ENCODE measurements at regions not wholly inside any gene's neighbourhood (a gene's known extent, or its start where the extent isn't known, plus 50 kb on each side); places are given as distances from the start of the nearest gene placed in this dataset.

DNA sequence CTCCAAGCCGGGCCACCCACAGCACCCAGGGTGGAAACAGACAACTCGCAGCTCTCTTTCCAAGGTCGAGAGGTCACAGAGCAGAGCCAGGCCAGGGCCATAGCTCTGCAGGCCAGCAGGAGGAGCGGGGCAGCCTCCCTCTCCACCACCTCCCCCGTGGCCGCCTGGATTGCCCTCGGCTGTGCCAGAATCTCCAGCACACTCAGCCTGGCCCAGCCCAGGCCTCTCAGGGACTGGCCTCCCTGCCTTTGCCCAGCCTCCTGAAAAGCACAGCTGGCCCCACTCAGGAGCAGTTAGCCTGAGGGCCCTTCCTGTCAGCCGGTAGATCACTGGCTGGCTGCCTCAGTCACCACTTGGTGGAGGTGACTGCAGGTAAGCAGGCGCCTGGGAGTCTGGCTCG lies 85.8 kb upstream of the SEC14L1 start:
- Mint-ChIP-seq H3K4me3 (no peak overlapping the region), H3K27me3 (ENCODE audit: low read depth in 3 of 3) (peaks cover 5 to 19% (median 15%) of the 10 kb centered on the region in 3 donors), H3K27ac (no peak overlapping the region), H3K36me3 (no peaks in the 10 kb centered on the region), H3K4me1 (no peaks in the 10 kb centered on the region), H3K9me3 (peaks cover 0 to 2% (median 0%) of the 10 kb centered on the region in 7 donors)
- no peaks in the 10 kb centered on the region for H3K27me3 ChIP-seq (ENCODE audit: control insufficient read depth in 2 of 2, insufficient read depth in 2 of 2, low read length in 2 of 2)
- H3K4me1 ChIP-seq (ENCODE audit: control insufficient read depth in 1 of 2, insufficient read depth in 2 of 2, low read length in 2 of 2): no peaks in the 10 kb centered on the region
- H3K9me3 ChIP-seq (replicated peaks in 1 of 2; ENCODE audit: control insufficient read depth in 1 of 2, insufficient read depth in 1 of 2, low read length in 2 of 2): no peaks in the 10 kb centered on the region
- intact Hi-C loops (cut with micrococcal nuclease): loop anchor here in 1 of 2 donors (10.0 kb wide), 1 partner anchor 180 kb away; no protein-coding TSS in a partner anchor
- no peak for DNase-seq
- no peak overlapping the region for H3K9ac ChIP-seq (ENCODE audit: insufficient read depth, low read length, poor library complexity, severe bottlenecking)
- TF ChIP-seq, protein P1, sequence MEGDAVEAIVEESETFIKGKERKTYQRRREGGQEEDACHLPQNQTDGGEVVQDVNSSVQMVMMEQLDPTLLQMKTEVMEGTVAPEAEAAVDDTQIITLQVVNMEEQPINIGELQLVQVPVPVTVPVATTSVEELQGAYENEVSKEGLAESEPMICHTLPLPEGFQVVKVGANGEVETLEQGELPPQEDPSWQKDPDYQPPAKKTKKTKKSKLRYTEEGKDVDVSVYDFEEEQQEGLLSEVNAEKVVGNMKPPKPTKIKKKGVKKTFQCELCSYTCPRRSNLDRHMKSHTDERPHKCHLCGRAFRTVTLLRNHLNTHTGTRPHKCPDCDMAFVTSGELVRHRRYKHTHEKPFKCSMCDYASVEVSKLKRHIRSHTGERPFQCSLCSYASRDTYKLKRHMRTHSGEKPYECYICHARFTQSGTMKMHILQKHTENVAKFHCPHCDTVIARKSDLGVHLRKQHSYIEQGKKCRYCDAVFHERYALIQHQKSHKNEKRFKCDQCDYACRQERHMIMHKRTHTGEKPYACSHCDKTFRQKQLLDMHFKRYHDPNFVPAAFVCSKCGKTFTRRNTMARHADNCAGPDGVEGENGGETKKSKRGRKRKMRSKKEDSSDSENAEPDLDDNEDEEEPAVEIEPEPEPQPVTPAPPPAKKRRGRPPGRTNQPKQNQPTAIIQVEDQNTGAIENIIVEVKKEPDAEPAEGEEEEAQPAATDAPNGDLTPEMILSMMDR (IDR thresholded peaks at IDR 0.05): no peak
- no peak overlapping the region for H2AFZ ChIP-seq (ENCODE audit: insufficient read depth, low read depth, low read length, poor library complexity, severe bottlenecking)
- no peaks in the 10 kb centered on the region for H4K20me1 ChIP-seq (ENCODE audit: insufficient read depth, low read length)
- H3K79me2 ChIP-seq (ENCODE audit: insufficient read depth, low read length): no peaks in the 10 kb centered on the region
- no peaks in the 10 kb centered on the region for H3K36me3 ChIP-seq (replicated peaks in 1 of 2; ENCODE audit: control insufficient read depth in 1 of 2, insufficient read depth in 2 of 2, low read length in 2 of 2)
- no peak overlapping the region for H3K27ac ChIP-seq (ENCODE audit: low read depth in 1 of 2, low read length in 2 of 2)
- 77% methylated on average over 8 of the region's 10 CpGs for WGBS (ENCODE audit: insufficient coverage)
- no peak overlapping the region for H3K4me2 ChIP-seq (replicated peaks; ENCODE audit: extremely low read depth, low read length, poor library complexity, severe bottlenecking)
- no peak overlapping the region for H3K4me3 ChIP-seq (replicated peaks in 1 of 3; ENCODE audit: low read depth in 2 of 3, low read length in 3 of 3)

DNA sequence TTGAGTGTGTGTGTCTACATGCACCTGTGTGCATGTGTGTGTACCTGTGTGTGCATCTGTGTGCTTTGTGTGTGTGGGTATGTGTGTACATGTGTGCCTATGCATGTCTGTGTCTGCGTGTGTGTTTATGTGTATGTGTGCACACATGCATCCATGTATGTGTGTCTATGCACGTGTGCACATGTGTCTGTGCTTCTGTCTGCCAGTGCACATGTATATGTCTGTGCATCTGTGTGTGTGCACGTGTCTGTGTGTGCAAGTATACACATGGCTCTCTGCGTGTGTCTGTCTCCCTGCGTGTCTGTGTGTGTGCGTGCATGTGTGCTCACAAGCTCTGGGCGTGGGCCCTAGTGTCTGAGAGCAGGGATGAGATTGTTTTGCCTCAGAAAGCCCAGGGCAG lies 85.3 kb upstream of the SEC14L1 start:
- no peaks in the 10 kb centered on the region for H3K4me1 ChIP-seq (ENCODE audit: control insufficient read depth in 1 of 2, insufficient read depth in 2 of 2, low read length in 2 of 2)
- no peaks in the 10 kb centered on the region for H4K20me1 ChIP-seq (ENCODE audit: insufficient read depth, low read length)
- H3K27ac ChIP-seq (ENCODE audit: low read depth in 1 of 2, low read length in 2 of 2): no peak overlapping the region
- H3K36me3 ChIP-seq (replicated peaks in 1 of 2; ENCODE audit: control insufficient read depth in 1 of 2, insufficient read depth in 2 of 2, low read length in 2 of 2): no peaks in the 10 kb centered on the region
- H3K4me3 ChIP-seq (replicated peaks in 1 of 3; ENCODE audit: low read depth in 2 of 3, low read length in 3 of 3): no peak overlapping the region
- no peak overlapping the region for H3K27ac Mint-ChIP-seq
- WGBS (ENCODE audit: insufficient coverage): 92% methylated on average over 6 of the region's 7 CpGs
- peaks cover 5 to 19% (median 15%) of the 10 kb centered on the region in 3 donors for H3K27me3 Mint-ChIP-seq (ENCODE audit: low read depth in 3 of 3)
- intact Hi-C loops (cut with micrococcal nuclease): loop anchor here in 1 of 2 donors (10.0 kb wide), 1 partner anchor 181 kb away; no protein-coding TSS in a partner anchor
- DNase-seq: no peak
- no peaks in the 10 kb centered on the region for H3K27me3 ChIP-seq (ENCODE audit: control insufficient read depth in 2 of 2, insufficient read depth in 2 of 2, low read length in 2 of 2)
- no peak overlapping the region for H3K9ac ChIP-seq (ENCODE audit: insufficient read depth, low read length, poor library complexity, severe bottlenecking)
- no peaks in the 10 kb centered on the region for H3K9me3 ChIP-seq (replicated peaks in 1 of 2; ENCODE audit: control insufficient read depth in 1 of 2, insufficient read depth in 1 of 2, low read length in 2 of 2)
- H3K9me3 Mint-ChIP-seq: peaks cover 0 to 2% (median 0%) of the 10 kb centered on the region in 7 donors
- H3K79me2 ChIP-seq (ENCODE audit: insufficient read depth, low read length): no peaks in the 10 kb centered on the region
- H2AFZ ChIP-seq (ENCODE audit: insufficient read depth, low read depth, low read length, poor library complexity, severe bottlenecking): no peak overlapping the region
- TF ChIP-seq, protein P1 (IDR thresholded peaks at IDR 0.05): no peak
- no peak overlapping the region for H3K4me2 ChIP-seq (replicated peaks; ENCODE audit: extremely low read depth, low read length, poor library complexity, severe bottlenecking)
- no peaks in the 10 kb centered on the region for H3K36me3 Mint-ChIP-seq
- no peak overlapping the region for H3K4me3 Mint-ChIP-seq
- H3K4me1 Mint-ChIP-seq: no peaks in the 10 kb centered on the region

All from CD14-positive monocyte (primary cell).